Testis (tissue), 2 donors: ENCODE measurements at regions not wholly inside any gene's neighbourhood (a gene's known extent, or its start where the extent isn't known, plus 50 kb on each side); places are given as distances from the start of the nearest gene placed in this dataset.

Source experiments
- DNase-seq: peaks from one replicate; pipeline ENCODE4 v3.0.0-alpha.2; 2019
- H3K27ac ChIP-seq, 2 donors: fragments of 200-600 bp; sonication (generic); one replicate each; pipeline ENCODE4 v1.5.1; 2019
- H3K27me3 ChIP-seq: fragments of 200-600 bp; sonication (generic); one replicate; pipeline ENCODE4 v1.5.1; 2019
- H3K36me3 ChIP-seq: fragments of 200-600 bp; sonication (generic); one replicate; pipeline ENCODE4 v1.5.1; 2017; ENCODE audit warnings: low read depth; ENCODE audit errors: missing control alignments
- H3K4me1 ChIP-seq: fragments of 200-600 bp; sonication (generic); one replicate; pipeline ENCODE4 v1.5.1; 2019
- H3K4me3 ChIP-seq, 2 donors: fragments of 200-600 bp; sonication (generic); one replicate each; pipeline ENCODE4 v1.5.1; 2017 to 2019
- H3K9me3 ChIP-seq: fragments of 200-600 bp; sonication (generic); one replicate; pipeline ENCODE4 v1.5.1; 2017
- CTCF ChIP-seq, 3 experiments: fragments of 450-650 bp in 2 of 3; fragments of 200-600 bp in 1 of 3; sonication (generic) in 1 of 3; IDR thresholded peaks; one replicate each; pipeline ENCODE4 v1.5.1; 2016 to 2019; ENCODE audit warnings: antibody characterized with exemption in 3 of 3, mild to moderate bottlenecking in 2 of 3, moderate library complexity in 1 of 3
- POLR2A ChIP-seq: fragments of 450-650 bp; IDR thresholded peaks from one replicate; pipeline ENCODE4 v1.6.1; 2017; ENCODE audit warnings: antibody characterized with exemption, mild to moderate bottlenecking, moderate library complexity
- WGBS, 2 donors: methylation state at CpG; one replicate each; pipeline ENCODE4 v1.1.5; 2018; 5-methylcytosine and 5-hydroxymethylcytosine counted together
- intact Hi-C: fragments of 100-400 bp; cut with DNase I; formaldehyde crosslinking; loops from one replicate; pipeline ENCODE4 v1.15.1; 2023; ENCODE audit warnings: low total_unique reads

- H3K9me3 ChIP-seq, result no peaks in the 10 kb centered on the region
- no peak for DNase-seq
- no peaks in the 10 kb centered on the region for H3K27me3 ChIP-seq
- TF ChIP-seq CTCF (IDR thresholded peaks at IDR 0.05), result no peak
- TF ChIP-seq POLR2A, result no peak
- intact Hi-C loops, result no loop called here
- WGBS, 2 donors, result 83 to 94% methylated on average over 4 of the region's 4 CpGs
- H3K4me3 ChIP-seq, result no peak overlapping the region
- H3K36me3 ChIP-seq, result no peaks in the 10 kb centered on the region
- no peaks in the 10 kb centered on the region for H3K4me1 ChIP-seq
- no peak overlapping the region for H3K27ac ChIP-seq
Observed at GRCh38 chr7:132009778-132010177, 453.4 kb upstream of the PODXL start.

- Histone ChIP-seq H3K36me3 (no peaks in the 10 kb centered on the region), H3K27ac (no peak overlapping the region), H3K4me1 (no peaks in the 10 kb centered on the region), H3K27me3 (no peaks in the 10 kb centered on the region), H3K4me3 (no peak overlapping the region), H3K9me3 (no peaks in the 10 kb centered on the region)
- intact Hi-C loops, result no loop called here
- no peak for TF ChIP-seq POLR2A
- WGBS, 2 donors, result 55 to 56% methylated on average over 5 of the region's 5 CpGs
- DNase-seq, result peak; percentile 30
Observed at GRCh38 chr7:132004529-132004928, 448.1 kb upstream of the PODXL start.

GRCh38 chr7:132002343-132002968, 446.0 kb upstream of the PODXL start:
- WGBS, 2 donors, result 90 to 95% methylated on average over 3 of the region's 3 CpGs
- no peak for DNase-seq
- intact Hi-C loops, result no loop called here
- no peaks in the 10 kb centered on the region for H3K27me3 ChIP-seq
- no peaks in the 10 kb centered on the region for H3K9me3 ChIP-seq
- no peaks in the 10 kb centered on the region for H3K36me3 ChIP-seq
- no peaks in the 10 kb centered on the region for H3K4me1 ChIP-seq
- H3K4me3 ChIP-seq, result no peak overlapping the region
- no peak overlapping the region for H3K27ac ChIP-seq
- TF ChIP-seq POLR2A (no peak), CTCF (IDR thresholded peaks at IDR 0.05) (no peak)

- intact Hi-C loops, result no loop called here
- no peak for DNase-seq
- Histone ChIP-seq H3K4me3 (no peak overlapping the region), H3K27ac (no peak overlapping the region), H3K4me1 (no peaks in the 10 kb centered on the region), H3K9me3 (no peaks in the 10 kb centered on the region), H3K36me3 (no peaks in the 10 kb centered on the region), H3K27me3 (no peaks in the 10 kb centered on the region)
- 36 to 61% methylated on average over 2 of the region's 2 CpGs for WGBS, 2 donors
- no peak for TF ChIP-seq POLR2A
- TF ChIP-seq CTCF (IDR thresholded peaks at IDR 0.05), result no peak
Observed at GRCh38 chr7:132001146-132001545, 444.7 kb upstream of the PODXL start.

GRCh38 chr7:131999193-131999592, 442.8 kb upstream of the PODXL start:
- DNase-seq, result no peak
- no peaks in the 10 kb centered on the region for H3K9me3 ChIP-seq
- H3K4me1 ChIP-seq, result no peaks in the 10 kb centered on the region
- TF ChIP-seq POLR2A, result no peak
- TF ChIP-seq CTCF (IDR thresholded peaks at IDR 0.05), result no peak
- intact Hi-C loops, result no loop called here
- H3K36me3 ChIP-seq, result no peaks in the 10 kb centered on the region
- H3K27me3 ChIP-seq, result no peaks in the 10 kb centered on the region
- 79 to 86% methylated on average over 4 of the region's 4 CpGs for WGBS, 2 donors
- H3K27ac ChIP-seq, result no peak overlapping the region
- H3K4me3 ChIP-seq, result no peak overlapping the region
